Glomerular endothelial cell (primary cell): ENCODE measurements at regions not wholly inside any gene's neighbourhood (a gene's known extent, or its start where the extent isn't known, plus 50 kb on each side); places are given as distances from the start of the nearest gene placed in this dataset.
A peak's percentile ranks its signal among the peaks of the same experiment; 100 is the strongest.

Experiments
- DNase-seq: peaks from one replicate; pipeline ENCODE4 v3.0.0-alpha.2; 2011; ENCODE audit warnings: low read depth, low spot score; ENCODE audit errors: extremely low read depth

GRCh38 chr1:198861636-198862035 lies 222.8 kb downstream of the PTPRC start:
- no peak for DNase-seq

GRCh38 chr1:198864695-198865094 lies 225.9 kb downstream of the PTPRC start:
- no peak for DNase-seq

- DNase-seq, result no peak
Measured at GRCh38 chr1:198865319-198865718, 226.5 kb downstream of the PTPRC start.

- DNase-seq, result no peak
Measured at GRCh38 chr1:198867182-198867581, 228.3 kb downstream of the PTPRC start.

- DNase-seq, result no peak
Measured at GRCh38 chr1:198873696-198874230, 234.9 kb downstream of the PTPRC start.

GRCh38 chr1:198876371-198876871 lies 237.6 kb downstream of the PTPRC start:
- no peak for DNase-seq

- no peak for DNase-seq
Measured at GRCh38 chr1:198878566-198878965, 239.7 kb downstream of the PTPRC start.

- no peak for DNase-seq
Measured at GRCh38 chr1:198879711-198880306, 241.0 kb downstream of the PTPRC start.

- DNase-seq, result no peak
Measured at GRCh38 chr1:198880397-198880796, 241.6 kb downstream of the PTPRC start.

GRCh38 chr1:198880818-198881597 lies 242.2 kb downstream of the PTPRC start:
- DNase-seq, result no peak

- DNase-seq, result no peak
Measured at GRCh38 chr1:198883184-198883583, 244.3 kb downstream of the PTPRC start.

GRCh38 chr1:198887866-198888265 lies 249.0 kb downstream of the PTPRC start:
- DNase-seq, result no peak

GRCh38 chr1:198888379-198888943 lies 249.6 kb downstream of the PTPRC start:
- no peak for DNase-seq

GRCh38 chr1:198889101-198889500 lies 250.3 kb downstream of the PTPRC start:
- DNase-seq, result no peak

- no peak for DNase-seq
Measured at GRCh38 chr1:198889749-198890148, 250.9 kb downstream of the PTPRC start.

- DNase-seq, result no peak
Measured at GRCh38 chr1:198890214-198890930, 251.5 kb downstream of the PTPRC start.

- DNase-seq, result peak; percentile 55
Measured at GRCh38 chr1:198892065-198892464, 253.2 kb downstream of the PTPRC start.

GRCh38 chr1:198893141-198893540 lies 254.3 kb downstream of the PTPRC start:
- DNase-seq, result no peak

GRCh38 chr1:198893763-198894444 lies 255.1 kb downstream of the PTPRC start:
- no peak for DNase-seq

GRCh38 chr1:198901266-198901665 lies 262.4 kb downstream of the PTPRC start:
- DNase-seq, result no peak
